ENCODE measurements at regions not wholly inside any gene's neighbourhood (a gene's known extent, or its start where the extent isn't known, plus 50 kb on each side); places are given as distances from the start of the nearest gene placed in this dataset.
"Not testable (repeated sequence)": the region's sequence is repeated elsewhere in the genome, so short reads cannot be mapped to it uniquely, and the experiment has no call there.

GRCh38 chr4:45425135-45425534 is 698.7 kb downstream of the GABRG1 start:
- no peak for DNase-seq (ENCODE audit: low read depth in 1 of 2, low spot score in 1 of 2)
- H3K4me3 ChIP-seq (replicated peaks; ENCODE audit: insufficient read depth, low read length), result no peak overlapping the region
- TF ChIP-seq CTCF (IDR thresholded peaks at IDR 0.05; ENCODE audit: insufficient read depth, low read length) (no peak), REST (IDR thresholded peaks at IDR 0.05; ENCODE audit: insufficient replicate concordance, low read depth) (no peak), POLR2AphosphoS5 (IDR thresholded peaks at IDR 0.05; ENCODE audit: low read depth) (no peak), GABPA (IDR thresholded peaks at IDR 0.05; ENCODE audit: low read depth) (no peak), SPI1 (IDR thresholded peaks at IDR 0.05; ENCODE audit: borderline replicate concordance, low read depth) (no peak)
- H3K27me3 ChIP-seq (ENCODE audit: insufficient read depth, poor library complexity, severe bottlenecking), result no peaks in the 10 kb centered on the region
- no peak overlapping the region for H3K27ac ChIP-seq (replicated peaks)

GRCh38 chr4:45423896-45424295 is 697.5 kb upstream of the GNPDA2 start:
- Histone ChIP-seq H3K4me3 (replicated peaks; ENCODE audit: insufficient read depth, low read length) (no peak overlapping the region), H3K27ac (replicated peaks) (no peak overlapping the region), H3K27me3 (ENCODE audit: insufficient read depth, poor library complexity, severe bottlenecking) (no peaks in the 10 kb centered on the region)
- TF ChIP-seq SPI1 (IDR thresholded peaks at IDR 0.05; ENCODE audit: borderline replicate concordance, low read depth) (no peak), GABPA (IDR thresholded peaks at IDR 0.05; ENCODE audit: low read depth) (no peak), REST (IDR thresholded peaks at IDR 0.05; ENCODE audit: insufficient replicate concordance, low read depth) (no peak), CTCF (IDR thresholded peaks at IDR 0.05; ENCODE audit: insufficient read depth, low read length) (no peak), POLR2AphosphoS5 (IDR thresholded peaks at IDR 0.05; ENCODE audit: low read depth) (no peak)
- DNase-seq (ENCODE audit: low read depth in 1 of 2, low spot score in 1 of 2), result no peak

- not testable (repeated sequence) for H3K4me3 ChIP-seq (replicated peaks; ENCODE audit: insufficient read depth, low read length); H3K27ac ChIP-seq (replicated peaks); DNase-seq (ENCODE audit: low read depth in 1 of 2, low spot score in 1 of 2); H3K27me3 ChIP-seq (ENCODE audit: insufficient read depth, poor library complexity, severe bottlenecking)
Observed at GRCh38 chr4:45420091-45420674, 693.8 kb upstream of the GNPDA2 start.

GRCh38 chr4:45410701-45411210 is 684.4 kb upstream of the GNPDA2 start:
- no peak for DNase-seq (ENCODE audit: low read depth in 1 of 2, low spot score in 1 of 2)
- no peak for TF ChIP-seq REST (IDR thresholded peaks at IDR 0.05; ENCODE audit: insufficient replicate concordance, low read depth)
- TF ChIP-seq POLR2AphosphoS5 (IDR thresholded peaks at IDR 0.05; ENCODE audit: low read depth), result no peak
- TF ChIP-seq GABPA (IDR thresholded peaks at IDR 0.05; ENCODE audit: low read depth), result no peak
- no peak for TF ChIP-seq SPI1 (IDR thresholded peaks at IDR 0.05; ENCODE audit: borderline replicate concordance, low read depth)
- TF ChIP-seq CTCF (IDR thresholded peaks at IDR 0.05; ENCODE audit: insufficient read depth, low read length), result no peak
- no peak overlapping the region for H3K27ac ChIP-seq (replicated peaks)
- no peaks in the 10 kb centered on the region for H3K27me3 ChIP-seq (ENCODE audit: insufficient read depth, poor library complexity, severe bottlenecking)
- H3K4me3 ChIP-seq (replicated peaks; ENCODE audit: insufficient read depth, low read length), result no peak overlapping the region
